CD4-positive, alpha-beta T cell (primary cell): ENCODE measurements at regions not wholly inside any gene's neighbourhood (a gene's known extent, or its start where the extent isn't known, plus 50 kb on each side); places are given as distances from the start of the nearest gene placed in this dataset.

Experiments
- ATAC-seq: fragments of 200-7000 bp; cut with Tn5 transposase; one replicate; pipeline ENCODE4 v1.10.0; 2022; ENCODE audit warnings: mild to moderate bottlenecking; ENCODE audit not compliant: poor library complexity
- CTCF ChIA-PET: fragments of 350-600 bp; sonication (Branson Sonifier 250); formaldehyde crosslinking; loops from one replicate; lab custom pipeline; 2021; ENCODE audit warnings: antibody characterized with exemption, inconsistent platforms; lab: Charles Lee
- POLR2A ChIA-PET: fragments of 350-600 bp; sonication (Branson Sonifier 250); formaldehyde crosslinking; loops from one replicate; lab custom pipeline; 2021; ENCODE audit warnings: antibody characterized with exemption, inconsistent platforms; lab: Charles Lee
- DNase-seq, 14 experiments: peaks; one replicate each; pipeline ENCODE4 v3.0.0-alpha.2; 2013 to 2020; ENCODE audit warnings: mixed read lengths in 2 of 14
- H3K27ac ChIP-seq, 2 donors: one replicate each; pipeline versions ENCODE4 v1.5.1 to v1.7.0; 2013; ENCODE audit warnings: low read length in 2 of 2, low read depth in 1 of 2, mild to moderate bottlenecking in 1 of 2
- H3K27me3 ChIP-seq, 2 experiments: 1 replicate in 1 of 2; 2 replicates in 1 of 2; pipeline versions ENCODE4 v1.6.1 to v1.7.0; 2013; ENCODE audit warnings: low read length in 2 of 2, control low read depth in 1 of 2, mild to moderate bottlenecking in 1 of 2, moderate library complexity in 1 of 2; ENCODE audit not compliant: insufficient read depth in 2 of 2, control insufficient read depth in 1 of 2
- H3K36me3 ChIP-seq: one replicate; pipeline ENCODE4 v1.6.1; 2013; ENCODE audit warnings: low read length, control low read depth; ENCODE audit not compliant: insufficient read depth
- H3K4me1 ChIP-seq: one replicate; pipeline ENCODE4 v1.6.1; 2013; ENCODE audit warnings: low read length, control low read depth; ENCODE audit not compliant: insufficient read depth
- H3K4me3 ChIP-seq: one replicate; pipeline ENCODE4 v1.5.1; 2013; ENCODE audit warnings: mild to moderate bottlenecking, low read length, moderate library complexity
- H3K9me3 ChIP-seq, 2 experiments: 1 replicate in 1 of 2; 2 replicates in 1 of 2; pipeline versions ENCODE4 v1.6.1 to v1.7.0; 2013; ENCODE audit warnings: low read length in 2 of 2, mild to moderate bottlenecking in 2 of 2, control low read depth in 1 of 2, moderate library complexity in 1 of 2; ENCODE audit not compliant: control insufficient read depth in 1 of 2, insufficient read depth in 1 of 2
- H3K27ac Mint-ChIP-seq: one replicate; pipeline ENCODE4 v1.8.0; 2020; ENCODE audit warnings: mixed read lengths
- H3K27me3 Mint-ChIP-seq: one replicate; pipeline ENCODE4 v1.8.0; 2021; ENCODE audit warnings: mixed read lengths
- H3K36me3 Mint-ChIP-seq: one replicate; pipeline ENCODE4 v1.8.0; 2021; ENCODE audit warnings: low read depth, mixed read lengths
- H3K4me1 Mint-ChIP-seq: one replicate; pipeline ENCODE4 v1.8.0; 2021; ENCODE audit warnings: low read depth, mixed read lengths
- H3K4me3 Mint-ChIP-seq: one replicate; pipeline ENCODE4 v1.8.0; 2020; ENCODE audit warnings: mild to moderate bottlenecking, mixed read lengths
- H3K9me3 Mint-ChIP-seq: one replicate; pipeline ENCODE4 v1.8.0; 2020; ENCODE audit warnings: mixed read lengths
- CTCF ChIP-seq: fragments of 200-600 bp; IDR thresholded peaks from one replicate; pipeline ENCODE4 v1.8.0; 2022; ENCODE audit warnings: antibody characterized with exemption, mild to moderate bottlenecking
- intact Hi-C, 2 experiments: fragments of 100-400 bp; cut with DNase I in 1 of 2; cut with micrococcal nuclease in 1 of 2; formaldehyde crosslinking; loops; one replicate each; pipeline versions ENCODE4 v1.15.1 to v1.9.0; 2023 to 2025; cut with DNase I, micrococcal nuclease

GRCh38 chr5:20370061-20370460 lies 382.1 kb upstream of the CDH18 start:
- peaks cover 0 to 4% of the 10 kb centered on the region in 2 experiments for H3K9me3 ChIP-seq
- H3K4me1 Mint-ChIP-seq: no peaks in the 10 kb centered on the region
- intact Hi-C loops: no loop called here
- peaks cover 21% of the 10 kb centered on the region for H3K9me3 Mint-ChIP-seq
- no peaks in the 10 kb centered on the region for H3K36me3 ChIP-seq
- no peak overlapping the region for H3K4me3 Mint-ChIP-seq
- H3K27me3 ChIP-seq: no peaks in the 10 kb centered on the region
- ATAC-seq: no peak
- H3K4me3 ChIP-seq: no peak overlapping the region
- DNase-seq: no peak
- H3K36me3 Mint-ChIP-seq: no peaks in the 10 kb centered on the region
- no peak overlapping the region for H3K27ac Mint-ChIP-seq
- H3K4me1 ChIP-seq: no peaks in the 10 kb centered on the region
- ChIA-PET POLR2A (no interaction called here), CTCF (no interaction called here)
- no peak for TF ChIP-seq CTCF
- H3K27me3 Mint-ChIP-seq: no peaks in the 10 kb centered on the region
- H3K27ac ChIP-seq: no peak overlapping the region

- Mint-ChIP-seq H3K4me1 (no peaks in the 10 kb centered on the region), H3K36me3 (no peaks in the 10 kb centered on the region), H3K9me3 (peaks cover 23% of the 10 kb centered on the region), H3K27ac (no peak overlapping the region), H3K4me3 (no peak overlapping the region), H3K27me3 (no peaks in the 10 kb centered on the region)
- intact Hi-C loops: no loop called here
- H3K27ac ChIP-seq: no peak overlapping the region
- ATAC-seq (no peak), DNase-seq (no peak)
- H3K4me1 ChIP-seq: no peaks in the 10 kb centered on the region
- H3K36me3 ChIP-seq: no peaks in the 10 kb centered on the region
- H3K4me3 ChIP-seq: no peak overlapping the region
- POLR2A ChIA-PET: no interaction called here
- TF ChIP-seq CTCF: no peak
- H3K27me3 ChIP-seq: no peaks in the 10 kb centered on the region
- peaks cover 0 to 4% of the 10 kb centered on the region in 2 experiments for H3K9me3 ChIP-seq
- CTCF ChIA-PET: no interaction called here
These were observed 381.5 kb upstream of the CDH18 start for GRCh38 chr5:20369518-20369885.

GRCh38 chr5:20368571-20369517 lies 380.8 kb upstream of the CDH18 start:
- intact Hi-C loops: no loop called here
- no peaks in the 10 kb centered on the region for H3K36me3 Mint-ChIP-seq
- no peak overlapping the region for H3K4me3 ChIP-seq
- no peak for DNase-seq
- no peak overlapping the region for H3K27ac ChIP-seq
- ChIA-PET POLR2A (no interaction called here), CTCF (no interaction called here)
- no peaks in the 10 kb centered on the region for H3K27me3 Mint-ChIP-seq
- peaks cover 0 to 4% of the 10 kb centered on the region in 2 experiments for H3K9me3 ChIP-seq
- no peak for TF ChIP-seq CTCF
- no peak for ATAC-seq
- H3K27me3 ChIP-seq: no peaks in the 10 kb centered on the region
- peaks cover 23% of the 10 kb centered on the region for H3K9me3 Mint-ChIP-seq
- H3K4me1 ChIP-seq: no peaks in the 10 kb centered on the region
- no peaks in the 10 kb centered on the region for H3K4me1 Mint-ChIP-seq
- no peak overlapping the region for H3K27ac Mint-ChIP-seq
- no peak overlapping the region for H3K4me3 Mint-ChIP-seq
- H3K36me3 ChIP-seq: no peaks in the 10 kb centered on the region
